ENCODE measurements at regions not wholly inside any gene's neighbourhood (a gene's known extent, or its start where the extent isn't known, plus 50 kb on each side); places are given as distances from the start of the nearest gene placed in this dataset.
A peak's percentile ranks its signal among the peaks of the same experiment; 100 is the strongest.

DNA sequence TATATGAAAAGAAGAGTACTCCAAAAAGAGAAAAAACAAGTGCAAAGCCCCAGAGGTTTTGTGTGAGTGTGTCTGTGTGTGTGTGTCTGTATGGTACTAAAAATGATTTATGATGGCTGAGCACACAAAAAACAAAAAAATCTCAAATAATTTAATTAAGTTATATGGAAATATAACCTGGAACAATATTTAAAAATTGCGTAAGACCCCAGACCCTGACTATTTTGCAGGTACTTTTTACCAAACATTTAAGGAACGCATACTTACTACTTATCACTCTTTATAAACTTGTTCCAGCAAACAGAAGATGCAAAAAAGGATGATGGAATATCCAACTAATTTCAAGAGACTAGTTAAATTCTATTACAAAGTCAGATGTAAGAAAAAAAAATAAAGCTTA lies 317.4 kb upstream of the KCNH7 start:
- Mint-ChIP-seq H3K36me3 (ENCODE audit: insufficient read depth, unreplicated experiment) (no peaks in the 10 kb centered on the region), H3K4me3 (ENCODE audit: low read depth, unreplicated experiment) (no peak overlapping the region), H3K4me1 (ENCODE audit: low read depth, unreplicated experiment) (peaks cover 8% of the 10 kb centered on the region), H3K27me3 (ENCODE audit: unreplicated experiment) (no peaks in the 10 kb centered on the region), H3K27ac (ENCODE audit: unreplicated experiment) (no peak overlapping the region), H3K9me3 (ENCODE audit: low read depth, unreplicated experiment) (no peaks in the 10 kb centered on the region)
- intact Hi-C loops (cut with micrococcal nuclease; ENCODE audit: unreplicated experiment) = loop anchor here (1.0 kb wide), 2 partner anchors 1274 to 1323 kb away; no protein-coding TSS in a partner anchor
- BruUV-seq (replicated peaks) = no TSS peak
- CTCF ChIA-PET = interaction anchor here (0.5 kb wide), 1 partner anchor 29 kb away, joined by 3 read pairs; no protein-coding TSS in a partner anchor
- TF ChIP-seq CTCF (IDR thresholded peaks at IDR 0.05; ENCODE audit: unreplicated experiment) = no peak
- DNase-seq = no peak

GRCh38 chr2:163155279-163155883 lies 316.8 kb upstream of the KCNH7 start:
- H3K27ac Mint-ChIP-seq (ENCODE audit: unreplicated experiment) = no peak overlapping the region
- H3K27me3 Mint-ChIP-seq (ENCODE audit: unreplicated experiment) = no peaks in the 10 kb centered on the region
- H3K9me3 Mint-ChIP-seq (ENCODE audit: low read depth, unreplicated experiment) = no peaks in the 10 kb centered on the region
- no peaks in the 10 kb centered on the region for H3K36me3 Mint-ChIP-seq (ENCODE audit: insufficient read depth, unreplicated experiment)
- peak; percentile 19 for DNase-seq
- intact Hi-C loops (cut with micrococcal nuclease; ENCODE audit: unreplicated experiment) = loop anchor here (1.0 kb wide), 2 partner anchors 1275 to 1324 kb away; no protein-coding TSS in a partner anchor
- TF ChIP-seq CTCF (IDR thresholded peaks at IDR 0.05; ENCODE audit: unreplicated experiment) = no peak
- H3K4me3 Mint-ChIP-seq (ENCODE audit: low read depth, unreplicated experiment) = no peak overlapping the region
- H3K4me1 Mint-ChIP-seq (ENCODE audit: low read depth, unreplicated experiment) = peaks cover 8% of the 10 kb centered on the region
- BruUV-seq (replicated peaks) = no TSS peak
- CTCF ChIA-PET = interaction anchor here (0.5 kb wide), 1 partner anchor 29 kb away, joined by 3 read pairs; no protein-coding TSS in a partner anchor

GRCh38 chr2:163142618-163143017 lies 304.1 kb upstream of the KCNH7 start:
- no peak for DNase-seq
- CTCF ChIA-PET = no interaction called here

DNA sequence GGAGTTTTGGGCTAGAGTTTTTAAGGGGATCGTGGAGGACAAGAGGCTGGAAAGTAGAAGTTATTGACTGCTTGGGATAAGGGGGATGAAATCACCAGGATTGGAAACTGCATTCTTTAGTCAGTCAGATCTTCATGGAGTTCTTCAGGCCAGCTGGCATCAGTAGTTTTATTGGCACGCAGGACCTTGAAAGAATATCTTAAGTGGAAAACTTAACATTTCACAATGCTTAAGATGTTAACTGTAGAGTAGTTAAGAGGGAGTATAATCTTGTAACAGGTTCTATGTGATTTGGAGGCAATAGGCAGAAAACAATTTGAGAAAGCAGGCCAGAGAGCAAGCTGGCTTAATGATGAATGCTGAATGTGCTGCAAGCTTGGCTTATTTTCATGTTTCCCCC lies 300.4 kb upstream of the KCNH7 start:
- no peak for TF ChIP-seq CTCF (IDR thresholded peaks at IDR 0.05; ENCODE audit: unreplicated experiment)
- Mint-ChIP-seq H3K27me3 (ENCODE audit: unreplicated experiment) (no peaks in the 10 kb centered on the region), H3K27ac (ENCODE audit: unreplicated experiment) (no peak overlapping the region), H3K4me3 (ENCODE audit: low read depth, unreplicated experiment) (no peak overlapping the region), H3K4me1 (ENCODE audit: low read depth, unreplicated experiment) (no peaks in the 10 kb centered on the region), H3K36me3 (ENCODE audit: insufficient read depth, unreplicated experiment) (no peaks in the 10 kb centered on the region), H3K9me3 (ENCODE audit: low read depth, unreplicated experiment) (peaks cover 3% of the 10 kb centered on the region)
- no peak for DNase-seq
- intact Hi-C loops (cut with micrococcal nuclease; ENCODE audit: unreplicated experiment) = loop anchor here (10.0 kb wide), 1 partner anchor 614 kb away; no protein-coding TSS in a partner anchor
- no TSS peak for BruUV-seq (replicated peaks)
- CTCF ChIA-PET = no interaction called here

More at GRCh38 chr2:163142618-163143017, 304.1 kb upstream of the KCNH7 start:
- Mint-ChIP-seq H3K4me3 (ENCODE audit: low read depth, unreplicated experiment) (no peak overlapping the region), H3K9me3 (ENCODE audit: low read depth, unreplicated experiment) (peaks cover 3% of the 10 kb centered on the region), H3K36me3 (ENCODE audit: insufficient read depth, unreplicated experiment) (no peaks in the 10 kb centered on the region), H3K4me1 (ENCODE audit: low read depth, unreplicated experiment) (no peaks in the 10 kb centered on the region), H3K27me3 (ENCODE audit: unreplicated experiment) (no peaks in the 10 kb centered on the region), H3K27ac (ENCODE audit: unreplicated experiment) (no peak overlapping the region)
- no TSS peak for BruUV-seq (replicated peaks)
- no peak for TF ChIP-seq CTCF (IDR thresholded peaks at IDR 0.05; ENCODE audit: unreplicated experiment)
- intact Hi-C loops (cut with micrococcal nuclease; ENCODE audit: unreplicated experiment) = no loop called here

Data from Calu3 (cell line).